HUES48 (cell line): ENCODE measurements at regions not wholly inside any gene's neighbourhood (a gene's known extent, or its start where the extent isn't known, plus 50 kb on each side); places are given as distances from the start of the nearest gene placed in this dataset.
"Not testable (repeated sequence)": the region's sequence is repeated elsewhere in the genome, so short reads cannot be mapped to it uniquely, and the experiment has no call there.

ENCODE experiments used
- H3K27ac ChIP-seq: one replicate; pipeline ENCODE4 v1.7.0; 2013; ENCODE audit warnings: low read depth, low read length, inconsistent platforms
- H3K27me3 ChIP-seq: 2 replicates; pipeline ENCODE4 v1.6.1; 2013; ENCODE audit warnings: mild to moderate bottlenecking, low read length; ENCODE audit not compliant: control insufficient read depth, insufficient read depth
- H3K36me3 ChIP-seq: 2 replicates; pipeline ENCODE4 v1.6.1; 2013; ENCODE audit warnings: low read length; ENCODE audit not compliant: control insufficient read depth, insufficient read depth
- H3K4me1 ChIP-seq: 2 replicates; pipeline ENCODE4 v1.6.1; 2013; ENCODE audit warnings: mild to moderate bottlenecking, low read length; ENCODE audit not compliant: control insufficient read depth, insufficient read depth
- H3K4me3 ChIP-seq: 2 replicates; pipeline ENCODE4 v1.5.1; 2013; ENCODE audit warnings: mild to moderate bottlenecking, low read depth, low read length
- H3K9ac ChIP-seq: 2 replicates; pipeline ENCODE4 v1.6.1; 2013; ENCODE audit warnings: mild to moderate bottlenecking, low read depth, low read length, moderate library complexity
- H3K9me3 ChIP-seq: 2 replicates; pipeline ENCODE4 v1.6.1; 2013; ENCODE audit warnings: low read length; ENCODE audit not compliant: control insufficient read depth, insufficient read depth

GRCh38 chr3:102366116-102366515 is 68.7 kb upstream of the ZPLD1 start:
- H3K4me1 ChIP-seq, H3K27me3 ChIP-seq, H3K36me3 ChIP-seq, H3K9ac ChIP-seq, H3K9me3 ChIP-seq, H3K27ac ChIP-seq, H3K4me3 ChIP-seq: not testable (repeated sequence)

- H3K9me3 ChIP-seq, result no peaks in the 10 kb centered on the region
Observed at GRCh38 chr3:102374863-102375634, 59.8 kb upstream of the ZPLD1 start.

GRCh38 chr3:102378216-102378615 is 56.6 kb upstream of the ZPLD1 start:
- Histone ChIP-seq H3K4me1 (no peaks in the 10 kb centered on the region), H3K9ac (no peak overlapping the region), H3K4me3 (no peak overlapping the region), H3K27me3 (no peaks in the 10 kb centered on the region), H3K36me3 (no peaks in the 10 kb centered on the region), H3K27ac (no peak overlapping the region), H3K9me3 (no peaks in the 10 kb centered on the region)

More at GRCh38 chr3:102374863-102375634, 59.8 kb upstream of the ZPLD1 start:
- H3K27ac ChIP-seq, result no peak overlapping the region
- H3K36me3 ChIP-seq, result no peaks in the 10 kb centered on the region
- H3K4me3 ChIP-seq, result no peak overlapping the region
- H3K4me1 ChIP-seq, result no peaks in the 10 kb centered on the region
- H3K27me3 ChIP-seq, result no peaks in the 10 kb centered on the region
- H3K9ac ChIP-seq, result no peak overlapping the region

GRCh38 chr3:102382201-102382600 is 52.6 kb upstream of the ZPLD1 start:
- not testable (repeated sequence) for H3K9ac ChIP-seq, H3K27ac ChIP-seq, H3K27me3 ChIP-seq, H3K4me3 ChIP-seq, H3K4me1 ChIP-seq, H3K36me3 ChIP-seq, H3K9me3 ChIP-seq
